ENCODE measurements at regions not wholly inside any gene's neighbourhood (a gene's known extent, or its start where the extent isn't known, plus 50 kb on each side); places are given as distances from the start of the nearest gene placed in this dataset.

DNA sequence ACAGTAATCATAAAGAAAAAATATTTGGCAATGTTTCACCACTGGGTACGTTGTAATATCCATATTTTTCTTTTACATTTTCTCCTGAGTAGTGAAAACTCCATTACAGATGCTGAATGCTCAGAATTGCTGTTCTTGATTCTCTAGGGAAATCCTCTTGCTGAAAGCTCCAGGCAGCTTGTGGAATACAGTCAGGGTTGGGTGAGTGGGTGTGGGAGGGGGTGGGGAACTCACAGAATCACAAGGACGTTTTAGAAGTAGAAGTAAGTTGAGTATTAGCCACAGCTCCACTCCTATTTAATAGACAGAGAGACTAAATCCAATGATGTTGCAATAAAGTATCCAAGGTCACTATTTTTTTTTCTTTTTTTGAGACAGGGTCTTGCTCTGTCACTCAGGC, 1270.9 kb downstream of the TYW1 start:
- no peak overlapping the region for H3K4me3 ChIP-seq (ENCODE audit: low read depth, low read length)

DNA sequence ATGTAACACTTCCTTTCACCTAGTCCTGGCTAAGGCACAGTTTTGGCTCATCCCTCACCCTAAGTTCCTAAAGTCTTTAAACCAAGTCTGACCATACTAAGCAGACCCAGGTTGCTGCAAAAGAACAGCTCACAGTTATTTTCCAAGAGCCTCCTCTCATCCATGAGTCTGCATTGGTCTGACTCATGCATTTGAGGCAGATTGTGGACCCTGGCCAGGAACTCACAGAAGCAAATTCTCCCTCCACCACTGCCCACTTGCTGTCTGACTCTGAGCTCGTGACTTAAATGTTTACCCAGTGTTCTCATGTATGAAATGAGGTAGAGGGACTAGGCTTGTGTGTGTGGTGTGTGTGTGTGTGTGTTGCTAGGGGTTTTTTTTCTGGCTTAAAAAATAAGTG, 1272.8 kb downstream of the TYW1 start:
- Histone ChIP-seq H3K36me3 (replicated peaks) (no peaks in the 10 kb centered on the region), H3K27ac (no peak overlapping the region), H3K4me3 (ENCODE audit: low read depth, low read length) (no peak overlapping the region), H3K27me3 (replicated peaks) (no peaks in the 10 kb centered on the region)
- TF ChIP-seq, protein P1, sequence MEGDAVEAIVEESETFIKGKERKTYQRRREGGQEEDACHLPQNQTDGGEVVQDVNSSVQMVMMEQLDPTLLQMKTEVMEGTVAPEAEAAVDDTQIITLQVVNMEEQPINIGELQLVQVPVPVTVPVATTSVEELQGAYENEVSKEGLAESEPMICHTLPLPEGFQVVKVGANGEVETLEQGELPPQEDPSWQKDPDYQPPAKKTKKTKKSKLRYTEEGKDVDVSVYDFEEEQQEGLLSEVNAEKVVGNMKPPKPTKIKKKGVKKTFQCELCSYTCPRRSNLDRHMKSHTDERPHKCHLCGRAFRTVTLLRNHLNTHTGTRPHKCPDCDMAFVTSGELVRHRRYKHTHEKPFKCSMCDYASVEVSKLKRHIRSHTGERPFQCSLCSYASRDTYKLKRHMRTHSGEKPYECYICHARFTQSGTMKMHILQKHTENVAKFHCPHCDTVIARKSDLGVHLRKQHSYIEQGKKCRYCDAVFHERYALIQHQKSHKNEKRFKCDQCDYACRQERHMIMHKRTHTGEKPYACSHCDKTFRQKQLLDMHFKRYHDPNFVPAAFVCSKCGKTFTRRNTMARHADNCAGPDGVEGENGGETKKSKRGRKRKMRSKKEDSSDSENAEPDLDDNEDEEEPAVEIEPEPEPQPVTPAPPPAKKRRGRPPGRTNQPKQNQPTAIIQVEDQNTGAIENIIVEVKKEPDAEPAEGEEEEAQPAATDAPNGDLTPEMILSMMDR (IDR thresholded peaks at IDR 0.05; ENCODE audit: low read depth, low read length, missing control alignments) = no peak
- in situ Hi-C loops (cut with HindIII; ENCODE audit: low pct_ligation_motif_present, low sequenced_read_pairs) = no loop called here
- no peak for DNase-seq

More for the DNA sequence above, 1270.9 kb downstream of the TYW1 start:
- in situ Hi-C loops (cut with HindIII; ENCODE audit: low pct_ligation_motif_present, low sequenced_read_pairs) = no loop called here
- H3K27me3 ChIP-seq (replicated peaks) = no peaks in the 10 kb centered on the region
- no peak for DNase-seq
- no peak overlapping the region for H3K27ac ChIP-seq
- no peaks in the 10 kb centered on the region for H3K36me3 ChIP-seq (replicated peaks)
- TF ChIP-seq, protein P1 (IDR thresholded peaks at IDR 0.05; ENCODE audit: low read depth, low read length, missing control alignments) = no peak

DNA sequence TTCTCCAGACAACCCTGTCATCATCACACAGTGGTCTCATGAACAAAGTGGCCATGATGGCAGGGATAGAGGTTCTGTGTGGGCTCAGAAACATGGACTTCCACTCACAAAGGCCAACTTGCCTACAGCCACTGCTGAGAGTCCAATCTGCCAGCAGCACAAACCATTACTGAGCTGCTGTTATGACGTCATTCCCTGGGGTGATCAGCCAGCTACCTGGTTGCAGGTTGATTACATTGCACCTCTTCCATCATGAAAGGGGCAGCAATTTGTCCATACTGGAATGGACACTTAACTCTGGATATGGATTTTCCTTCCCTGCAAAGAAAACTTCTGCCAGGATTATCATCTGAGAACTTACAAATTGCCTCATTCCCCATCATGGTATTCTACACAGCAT, 1275.9 kb downstream of the TYW1 start:
- no peak for DNase-seq
- TF ChIP-seq, protein P1 (IDR thresholded peaks at IDR 0.05; ENCODE audit: low read depth, low read length, missing control alignments) = no peak
- H3K27ac ChIP-seq = no peak overlapping the region
- no peaks in the 10 kb centered on the region for H3K36me3 ChIP-seq (replicated peaks)
- no peaks in the 10 kb centered on the region for H3K27me3 ChIP-seq (replicated peaks)
- in situ Hi-C loops (cut with HindIII; ENCODE audit: low pct_ligation_motif_present, low sequenced_read_pairs) = no loop called here
- no peak overlapping the region for H3K4me3 ChIP-seq (ENCODE audit: low read depth, low read length)

DNA sequence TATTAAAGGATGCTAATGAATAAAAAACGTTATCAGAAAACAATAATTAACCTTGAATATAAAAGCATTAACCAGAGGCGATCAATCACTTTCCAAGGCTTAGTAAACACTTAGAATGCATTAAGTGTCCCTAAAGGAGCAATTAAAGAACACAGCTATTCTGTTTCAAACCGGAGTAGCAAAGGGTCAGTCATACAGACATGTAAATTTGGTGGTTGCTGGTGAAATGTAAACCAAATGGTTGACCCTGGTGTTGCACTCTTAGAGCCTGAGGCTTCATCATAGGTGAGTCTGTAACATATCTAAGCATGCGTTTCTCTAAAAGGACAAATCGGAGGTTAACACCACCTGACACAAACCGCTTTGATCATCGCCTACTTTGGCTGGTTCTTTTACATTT, 1280.1 kb downstream of the TYW1 start:
- in situ Hi-C loops (cut with HindIII; ENCODE audit: low pct_ligation_motif_present, low sequenced_read_pairs) = no loop called here
- TF ChIP-seq, protein P1 (IDR thresholded peaks at IDR 0.05; ENCODE audit: low read depth, low read length, missing control alignments) = no peak
- Histone ChIP-seq H3K36me3 (replicated peaks) (no peaks in the 10 kb centered on the region), H3K4me3 (ENCODE audit: low read depth, low read length) (no peak overlapping the region), H3K27me3 (replicated peaks) (no peaks in the 10 kb centered on the region), H3K27ac (no peak overlapping the region)
- no peak for DNase-seq

DNA sequence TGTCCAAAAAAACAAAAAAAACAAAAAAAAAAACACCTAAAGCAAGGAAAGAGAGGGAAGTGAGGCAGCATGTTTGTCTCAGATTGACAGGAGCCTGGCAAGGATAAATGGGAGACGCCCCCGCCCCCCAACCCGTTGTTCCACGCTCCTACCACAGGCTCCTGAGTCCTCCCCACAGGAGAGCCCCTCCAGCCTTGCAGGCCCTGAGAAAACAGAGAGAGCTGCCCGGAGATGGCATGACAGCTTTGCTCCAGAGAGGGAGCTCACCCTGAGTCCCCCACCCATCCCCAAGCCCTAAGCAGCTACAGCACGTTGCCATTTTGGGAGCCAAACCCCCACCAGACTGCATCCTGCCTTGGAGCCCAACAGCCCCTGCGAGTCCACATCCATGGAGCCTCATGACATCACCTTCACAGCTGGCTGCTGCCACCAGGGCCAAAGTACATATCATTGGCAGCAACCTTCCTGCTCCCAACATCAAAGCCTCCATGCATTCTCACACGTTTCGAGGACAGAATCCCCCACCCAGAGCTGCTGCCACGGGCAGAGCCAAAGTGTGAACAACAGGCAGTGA, 1283.3 kb downstream of the TYW1 start:
- no peak for DNase-seq
- TF ChIP-seq, protein P1 (IDR thresholded peaks at IDR 0.05; ENCODE audit: low read depth, low read length, missing control alignments) = no peak
- no peaks in the 10 kb centered on the region for H3K27me3 ChIP-seq (replicated peaks)
- H3K27ac ChIP-seq = no peak overlapping the region
- H3K4me3 ChIP-seq (ENCODE audit: low read depth, low read length) = no peak overlapping the region
- in situ Hi-C loops (cut with HindIII; ENCODE audit: low pct_ligation_motif_present, low sequenced_read_pairs) = no loop called here
- H3K36me3 ChIP-seq (replicated peaks) = no peaks in the 10 kb centered on the region

DNA sequence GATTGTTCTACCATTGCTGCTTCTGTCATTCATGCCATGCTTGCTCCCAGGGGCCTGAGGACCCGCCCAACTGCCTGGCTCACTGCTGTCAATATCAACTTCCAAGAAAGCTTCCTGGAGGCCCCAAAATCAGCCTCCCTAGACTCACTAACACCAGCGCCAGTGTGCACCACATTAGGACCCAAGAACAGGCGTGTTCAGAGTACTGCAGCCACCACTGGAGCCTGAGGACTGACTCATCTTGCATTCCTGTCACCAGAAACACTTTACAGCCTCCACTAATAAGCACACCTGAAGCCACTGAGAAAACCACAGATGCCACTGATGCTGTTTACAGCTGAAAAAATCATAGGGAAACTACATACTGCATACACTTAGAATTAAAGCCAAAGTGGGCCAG, 1284.3 kb downstream of the TYW1 start:
- H3K36me3 ChIP-seq (replicated peaks) = no peaks in the 10 kb centered on the region
- TF ChIP-seq, protein P1 (IDR thresholded peaks at IDR 0.05; ENCODE audit: low read depth, low read length, missing control alignments) = no peak
- H3K4me3 ChIP-seq (ENCODE audit: low read depth, low read length) = no peak overlapping the region
- H3K27ac ChIP-seq = no peak overlapping the region
- in situ Hi-C loops (cut with HindIII; ENCODE audit: low pct_ligation_motif_present, low sequenced_read_pairs) = no loop called here
- DNase-seq = no peak
- H3K27me3 ChIP-seq (replicated peaks) = no peaks in the 10 kb centered on the region
